ENCODE measurements at regions not wholly inside any gene's neighbourhood (a gene's known extent, or its start where the extent isn't known, plus 50 kb on each side); places are given as distances from the start of the nearest gene placed in this dataset.
"Not testable (repeated sequence)": the region's sequence is repeated elsewhere in the genome, so short reads cannot be mapped to it uniquely, and the experiment has no call there.

- DNase-seq (ENCODE audit: low read depth in 1 of 2, low spot score in 1 of 2): no peak
Observed at GRCh38 chr12:66774929-66775328, 96.1 kb upstream of the GRIP1 start.

- no peak for DNase-seq (ENCODE audit: low read depth in 1 of 2, low spot score in 1 of 2)
Observed at GRCh38 chr12:66775871-66776270, 97.0 kb upstream of the GRIP1 start.

GRCh38 chr12:66776974-66777373, 98.1 kb upstream of the GRIP1 start:
- DNase-seq (ENCODE audit: low read depth in 1 of 2, low spot score in 1 of 2): no peak

- DNase-seq (ENCODE audit: low read depth in 1 of 2, low spot score in 1 of 2): no peak
Observed at GRCh38 chr12:66779466-66779865, 100.6 kb upstream of the GRIP1 start.

- no peak for DNase-seq (ENCODE audit: low read depth in 1 of 2, low spot score in 1 of 2)
Observed at GRCh38 chr12:66786531-66787308, 107.8 kb upstream of the GRIP1 start.

- no peak for DNase-seq (ENCODE audit: low read depth in 1 of 2, low spot score in 1 of 2)
Observed at GRCh38 chr12:66799551-66799950, 120.7 kb upstream of the GRIP1 start.

GRCh38 chr12:66800046-66800445, 121.2 kb upstream of the GRIP1 start:
- DNase-seq (ENCODE audit: low read depth in 1 of 2, low spot score in 1 of 2): no peak

GRCh38 chr12:66803930-66804329, 125.1 kb upstream of the GRIP1 start:
- no peak for DNase-seq (ENCODE audit: low read depth in 1 of 2, low spot score in 1 of 2)

GRCh38 chr12:66804563-66804974, 125.7 kb upstream of the GRIP1 start:
- DNase-seq (ENCODE audit: low read depth in 1 of 2, low spot score in 1 of 2): no peak

GRCh38 chr12:66808606-66809005, 129.7 kb upstream of the GRIP1 start:
- DNase-seq (ENCODE audit: low read depth in 1 of 2, low spot score in 1 of 2): no peak

GRCh38 chr12:66813137-66813892, 134.4 kb upstream of the GRIP1 start:
- DNase-seq (ENCODE audit: low read depth in 1 of 2, low spot score in 1 of 2): no peak

- DNase-seq (ENCODE audit: low read depth in 1 of 2, low spot score in 1 of 2): no peak
Observed at GRCh38 chr12:66819587-66819986, 140.7 kb upstream of the GRIP1 start.

GRCh38 chr12:66822961-66823360, 144.1 kb upstream of the GRIP1 start:
- no peak for DNase-seq (ENCODE audit: low read depth in 1 of 2, low spot score in 1 of 2)

GRCh38 chr12:66823857-66824570, 145.1 kb upstream of the GRIP1 start:
- no peak for DNase-seq (ENCODE audit: low read depth in 1 of 2, low spot score in 1 of 2)

- DNase-seq (ENCODE audit: low read depth in 1 of 2, low spot score in 1 of 2): not testable (repeated sequence)
Observed at GRCh38 chr12:66825921-66826320, 147.0 kb upstream of the GRIP1 start.

GRCh38 chr12:66829660-66830325, 150.9 kb upstream of the GRIP1 start:
- DNase-seq (ENCODE audit: low read depth in 1 of 2, low spot score in 1 of 2): no peak

GRCh38 chr12:66831495-66831894, 152.6 kb upstream of the GRIP1 start:
- DNase-seq (ENCODE audit: low read depth in 1 of 2, low spot score in 1 of 2): no peak

- DNase-seq (ENCODE audit: low read depth in 1 of 2, low spot score in 1 of 2): no peak
Observed at GRCh38 chr12:66832997-66833396, 154.1 kb upstream of the GRIP1 start.

- DNase-seq (ENCODE audit: low read depth in 1 of 2, low spot score in 1 of 2): no peak
Observed at GRCh38 chr12:66836623-66837310, 157.9 kb upstream of the GRIP1 start.

- no peak for DNase-seq (ENCODE audit: low read depth in 1 of 2, low spot score in 1 of 2)
Observed at GRCh38 chr12:66837311-66837627, 158.4 kb upstream of the GRIP1 start.

- no peak for DNase-seq (ENCODE audit: low read depth in 1 of 2, low spot score in 1 of 2)
Observed at GRCh38 chr12:66838366-66838765, 159.5 kb upstream of the GRIP1 start.
